22Rv1 (cell line): ENCODE measurements at regions not wholly inside any gene's neighbourhood (a gene's known extent, or its start where the extent isn't known, plus 50 kb on each side); places are given as distances from the start of the nearest gene placed in this dataset.
"Not testable (repeated sequence)": the region's sequence is repeated elsewhere in the genome, so short reads cannot be mapped to it uniquely, and the experiment has no call there.

Experiments used
- H3K27ac ChIP-seq: fragments of 450-650 bp; 2 replicates; pipeline ENCODE4 v1.5.1; 2017
- ZFX ChIP-seq: fragments of 450-650 bp; IDR thresholded peaks from 2 replicates; pipeline ENCODE4 v1.6.1; 2017; ENCODE audit warnings: antibody characterized with exemption, borderline replicate concordance
- TF ChIP-seq, protein P1 (sequence below): fragments of 450-650 bp; IDR thresholded peaks from 2 replicates; pipeline ENCODE4 v1.5.1; 2017; ENCODE audit warnings: mild to moderate bottlenecking

DNA sequence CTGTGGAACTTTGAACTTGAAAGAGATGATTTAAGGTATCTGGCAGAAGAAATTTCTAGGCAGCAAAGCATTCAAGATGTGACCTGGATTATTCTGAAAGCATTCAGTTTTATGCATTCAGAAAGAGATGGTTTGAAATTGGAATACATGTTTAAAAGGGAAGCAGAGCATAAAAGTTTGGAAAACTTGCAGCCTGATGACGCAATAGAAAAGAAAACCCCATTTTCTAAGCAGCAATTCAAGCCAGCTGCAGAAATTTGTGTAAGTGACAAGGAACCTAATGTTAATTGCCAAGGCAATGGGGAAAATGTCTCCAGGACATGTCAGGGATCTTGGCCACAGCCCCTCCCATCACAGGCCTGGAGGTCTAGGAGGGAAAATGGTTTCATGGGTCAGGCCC lies 354.0 kb downstream of the ZNF326 start:
- TF ChIP-seq ZFX, result no peak
- no peak overlapping the region for H3K27ac ChIP-seq

DNA sequence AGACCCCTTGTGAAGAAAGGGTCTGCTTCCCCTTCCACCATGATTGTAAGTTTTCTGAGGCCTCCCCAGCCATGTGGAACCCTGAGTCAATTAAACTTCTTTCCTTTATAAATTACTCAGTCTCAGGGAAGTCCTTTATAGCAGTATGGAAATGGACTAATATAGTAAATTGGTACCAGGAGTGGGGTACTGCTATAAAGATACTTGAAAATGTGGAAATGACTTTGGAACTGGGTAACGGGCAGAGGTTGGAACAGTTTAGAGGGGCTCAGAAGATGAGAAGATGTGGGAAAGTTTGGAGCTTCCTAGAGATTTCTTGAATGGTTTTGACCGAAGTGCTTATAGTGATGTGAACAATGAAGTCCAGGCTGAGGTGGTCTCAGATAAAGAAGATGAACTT lies 353.5 kb downstream of the ZNF326 start:
- H3K27ac ChIP-seq, result not testable (repeated sequence)

DNA sequence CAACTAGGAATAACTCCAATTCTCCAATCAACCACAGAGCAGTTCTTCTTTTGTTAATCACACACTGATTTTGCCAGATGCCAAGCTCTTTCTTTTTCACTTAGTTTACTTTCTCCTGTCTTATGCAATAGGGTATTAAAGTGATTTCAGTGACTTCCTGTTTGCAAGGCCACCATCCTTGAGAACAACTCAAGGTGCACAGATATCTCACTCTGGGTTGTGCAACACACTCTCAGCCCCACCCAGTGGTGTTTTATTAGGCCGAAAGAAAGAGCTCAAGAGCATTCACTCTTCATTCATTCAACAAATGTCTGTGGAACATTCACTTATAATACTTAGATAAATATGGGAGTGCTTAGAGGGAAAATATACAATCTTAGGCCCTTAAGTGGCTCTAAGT lies 352.5 kb downstream of the ZNF326 start:
- H3K27ac ChIP-seq, result no peak overlapping the region
- TF ChIP-seq ZFX, result no peak
- TF ChIP-seq, protein P1, sequence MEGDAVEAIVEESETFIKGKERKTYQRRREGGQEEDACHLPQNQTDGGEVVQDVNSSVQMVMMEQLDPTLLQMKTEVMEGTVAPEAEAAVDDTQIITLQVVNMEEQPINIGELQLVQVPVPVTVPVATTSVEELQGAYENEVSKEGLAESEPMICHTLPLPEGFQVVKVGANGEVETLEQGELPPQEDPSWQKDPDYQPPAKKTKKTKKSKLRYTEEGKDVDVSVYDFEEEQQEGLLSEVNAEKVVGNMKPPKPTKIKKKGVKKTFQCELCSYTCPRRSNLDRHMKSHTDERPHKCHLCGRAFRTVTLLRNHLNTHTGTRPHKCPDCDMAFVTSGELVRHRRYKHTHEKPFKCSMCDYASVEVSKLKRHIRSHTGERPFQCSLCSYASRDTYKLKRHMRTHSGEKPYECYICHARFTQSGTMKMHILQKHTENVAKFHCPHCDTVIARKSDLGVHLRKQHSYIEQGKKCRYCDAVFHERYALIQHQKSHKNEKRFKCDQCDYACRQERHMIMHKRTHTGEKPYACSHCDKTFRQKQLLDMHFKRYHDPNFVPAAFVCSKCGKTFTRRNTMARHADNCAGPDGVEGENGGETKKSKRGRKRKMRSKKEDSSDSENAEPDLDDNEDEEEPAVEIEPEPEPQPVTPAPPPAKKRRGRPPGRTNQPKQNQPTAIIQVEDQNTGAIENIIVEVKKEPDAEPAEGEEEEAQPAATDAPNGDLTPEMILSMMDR, result no peak

DNA sequence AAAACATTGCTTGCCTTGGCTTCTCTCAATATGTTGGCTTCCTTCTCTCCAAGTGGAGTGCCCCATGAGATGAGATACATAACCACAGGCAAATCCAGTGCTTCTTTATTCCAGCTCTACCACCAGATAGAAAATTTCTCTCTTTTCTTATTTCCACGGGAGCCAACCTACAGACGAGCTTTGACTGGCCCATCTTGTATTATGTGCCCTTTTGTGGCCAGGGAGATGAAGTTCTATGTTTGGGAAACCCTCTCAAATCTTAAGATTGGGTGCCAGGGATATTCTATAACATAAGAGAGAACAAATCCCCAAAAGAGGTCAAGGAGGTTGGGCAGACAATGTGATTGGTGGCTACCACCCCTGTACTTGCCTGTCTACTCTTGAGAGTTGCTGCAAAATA lies 351.8 kb downstream of the ZNF326 start:
- no peak overlapping the region for H3K27ac ChIP-seq
- TF ChIP-seq ZFX, result no peak
- TF ChIP-seq, protein P1, result no peak

DNA sequence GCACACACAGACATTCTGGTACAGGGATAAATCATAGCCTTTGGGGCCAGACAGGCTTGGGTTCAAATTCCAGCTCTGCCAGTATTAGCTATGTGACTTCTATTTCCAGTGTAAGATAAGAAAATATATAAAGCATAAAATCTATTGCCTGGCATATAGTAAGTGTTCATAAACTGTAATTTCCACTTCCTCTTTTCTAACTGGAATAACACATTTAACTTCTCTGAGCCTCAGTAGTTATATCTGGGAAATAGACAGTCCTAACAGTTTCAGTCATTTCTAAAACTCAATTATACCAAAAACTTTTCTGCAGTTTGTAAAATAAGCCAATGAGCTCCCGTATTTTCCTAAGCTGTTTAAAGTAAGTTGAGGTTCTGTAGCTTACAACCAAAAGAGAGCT lies 351.4 kb downstream of the ZNF326 start:
- H3K27ac ChIP-seq, result no peak overlapping the region
- TF ChIP-seq, protein P1, result no peak
- TF ChIP-seq ZFX, result no peak

DNA sequence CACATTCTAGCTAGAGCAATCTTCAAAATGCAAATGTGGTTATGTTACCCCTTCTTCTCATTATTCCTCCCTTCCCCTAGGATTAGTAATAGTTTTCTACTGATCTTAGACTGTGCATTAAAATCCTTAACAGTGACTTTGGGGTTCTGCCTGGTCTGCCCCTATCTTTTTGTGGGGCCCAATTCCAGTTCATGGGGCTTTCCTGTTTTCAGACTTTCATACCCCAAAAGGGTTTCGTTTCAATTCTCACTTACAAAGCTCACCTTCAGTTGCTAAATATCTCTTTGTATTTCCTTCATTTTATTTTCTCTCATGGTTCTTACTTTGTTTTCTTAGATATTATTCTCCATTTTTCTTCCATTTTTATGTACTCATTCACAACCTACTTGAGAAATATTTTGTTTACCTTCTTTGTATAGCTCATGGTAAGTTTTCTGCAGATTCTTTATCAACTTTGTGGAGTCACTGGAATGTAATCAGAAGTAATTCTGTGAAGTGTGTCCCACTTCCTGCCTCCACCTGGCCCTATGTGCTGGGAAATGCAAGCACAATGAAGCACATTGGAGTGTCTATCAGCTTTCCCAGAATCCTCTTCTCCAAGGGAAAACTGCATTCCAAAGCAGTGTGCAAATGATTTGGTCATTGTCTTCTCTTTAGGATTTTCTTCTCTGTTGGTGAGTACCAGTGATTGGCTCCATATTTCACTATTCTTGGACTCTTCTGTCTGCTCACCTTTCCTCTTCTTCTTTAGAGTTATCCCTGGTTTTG lies 350.2 kb downstream of the ZNF326 start:
- no peak overlapping the region for H3K27ac ChIP-seq
- TF ChIP-seq ZFX, result no peak
- TF ChIP-seq, protein P1, result no peak

DNA sequence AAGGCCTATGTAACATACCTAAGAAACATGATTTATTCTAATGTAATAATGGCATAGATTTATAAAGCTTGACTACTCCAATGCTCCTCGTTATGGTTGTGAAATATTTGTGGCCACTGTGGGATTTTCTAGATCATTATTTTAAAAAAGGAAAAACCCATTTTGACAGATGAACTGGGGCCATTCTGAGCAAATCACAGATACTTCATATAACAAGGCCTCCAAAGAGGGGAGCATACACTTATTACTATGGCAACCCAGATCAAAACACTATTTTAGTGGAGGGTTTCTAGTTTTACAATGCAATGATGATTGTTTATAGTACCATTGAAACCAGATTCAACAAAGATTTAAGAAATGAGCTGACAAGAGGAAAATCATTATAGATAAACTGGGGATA lies 346.6 kb downstream of the ZNF326 start:
- H3K27ac ChIP-seq, result no peak overlapping the region
- TF ChIP-seq, protein P1, result no peak
- no peak for TF ChIP-seq ZFX

DNA sequence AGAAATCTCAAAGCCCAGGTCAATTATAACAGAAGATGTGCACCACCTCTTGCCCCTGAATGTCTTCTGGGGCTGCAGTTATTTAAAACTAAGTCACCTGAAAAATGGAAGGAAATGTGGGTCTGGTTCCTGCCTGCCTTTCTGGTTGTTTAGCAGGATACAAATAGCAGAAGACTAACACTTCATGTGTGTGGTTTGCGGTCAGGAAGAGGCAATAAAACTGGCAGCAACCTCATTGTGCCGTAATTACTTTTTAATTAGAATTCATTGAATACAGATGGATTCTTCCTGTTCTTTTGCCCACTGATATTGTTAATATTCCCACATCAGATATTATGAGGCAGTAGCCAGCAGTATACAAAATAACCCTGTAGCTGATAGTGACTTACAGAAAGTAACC lies 345.7 kb downstream of the ZNF326 start:
- H3K27ac ChIP-seq, result no peak overlapping the region
- no peak for TF ChIP-seq ZFX
- TF ChIP-seq, protein P1, result no peak
